DMS53 treated with DMSO at 0.1 percent for 48 hours (cell line): ENCODE measurements at regions not wholly inside any gene's neighbourhood (a gene's known extent, or its start where the extent isn't known, plus 50 kb on each side); places are given as distances from the start of the nearest gene placed in this dataset.

Source experiments
- DNase-seq: peaks from one replicate; lab custom pipeline; 2025; ENCODE audit not compliant: unreplicated experiment; lab: John Stamatoyannopoulos, UW

DNA sequence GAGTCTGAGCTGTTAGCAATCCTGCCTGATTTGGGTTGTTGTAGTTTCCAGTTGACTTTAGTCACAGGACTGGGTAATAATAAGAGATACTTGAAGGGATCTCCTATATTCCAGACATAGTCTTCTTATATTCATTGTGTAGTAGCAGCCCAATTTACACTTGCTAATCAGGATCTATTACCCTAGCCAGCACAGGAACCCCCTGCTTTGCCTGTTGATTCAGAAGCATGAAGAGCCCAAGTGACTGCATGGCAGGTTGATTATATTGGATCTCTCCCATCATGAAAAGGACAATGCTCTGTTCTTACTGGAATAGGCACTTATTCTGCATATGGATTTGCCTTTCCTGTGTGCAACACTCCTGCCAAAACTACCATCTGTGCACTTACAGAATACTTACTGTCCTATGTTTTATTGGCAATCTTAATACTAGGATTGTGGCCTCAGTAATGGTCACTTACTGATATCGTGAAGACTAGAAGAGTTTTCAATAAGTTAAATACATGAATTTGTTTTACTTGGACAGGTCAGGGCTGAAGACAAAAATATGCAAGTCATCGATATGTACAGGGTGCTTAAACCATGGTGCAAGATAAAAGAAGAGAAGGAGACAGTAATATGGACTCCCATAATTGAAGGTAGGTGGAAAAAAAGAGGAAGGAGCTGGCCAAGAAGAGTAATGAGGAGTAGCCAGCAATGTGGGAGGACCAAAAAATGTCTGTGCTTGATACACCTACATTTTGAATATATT is 304.1 kb downstream of the MCTP2 start:
- DNase-seq: no peak

DNA sequence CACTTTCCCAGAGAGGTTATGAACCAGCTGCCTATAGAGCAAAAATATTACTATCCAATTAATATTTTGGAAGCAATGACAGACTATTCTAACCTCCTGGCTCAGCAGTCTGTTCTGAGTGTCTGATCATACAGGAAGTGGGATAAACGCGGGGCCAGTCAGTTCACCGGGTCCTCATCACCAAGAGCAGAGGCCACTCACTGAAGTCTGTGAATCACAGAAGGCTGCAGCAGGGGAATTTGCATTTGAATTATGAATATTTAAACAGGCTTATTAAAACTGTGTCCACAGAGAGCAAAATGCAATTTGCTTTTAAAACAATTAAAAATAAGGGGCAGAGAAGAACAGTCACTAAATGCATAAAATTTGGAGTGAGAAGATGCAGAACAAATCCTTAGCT is 305.2 kb downstream of the MCTP2 start:
- no peak for DNase-seq

DNA sequence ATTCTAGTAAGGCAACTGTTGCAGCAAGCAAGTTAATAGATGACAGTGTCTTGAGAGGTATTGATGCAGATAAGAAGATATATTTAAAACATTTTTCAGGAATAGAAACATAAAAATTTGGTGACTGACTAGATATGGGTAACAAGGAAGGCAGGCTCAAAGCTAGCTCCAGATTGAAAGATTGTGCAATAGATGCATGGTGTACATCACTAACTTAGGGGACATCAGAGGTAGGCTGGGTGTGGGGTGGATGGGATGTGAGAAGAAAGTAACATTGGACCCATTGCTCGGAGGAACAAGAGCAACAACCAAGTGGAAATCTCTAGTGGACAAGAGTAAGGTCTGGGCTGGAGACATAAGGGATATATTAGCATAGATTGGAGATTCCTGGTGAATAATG is 306.9 kb downstream of the MCTP2 start:
- DNase-seq: no peak

DNA sequence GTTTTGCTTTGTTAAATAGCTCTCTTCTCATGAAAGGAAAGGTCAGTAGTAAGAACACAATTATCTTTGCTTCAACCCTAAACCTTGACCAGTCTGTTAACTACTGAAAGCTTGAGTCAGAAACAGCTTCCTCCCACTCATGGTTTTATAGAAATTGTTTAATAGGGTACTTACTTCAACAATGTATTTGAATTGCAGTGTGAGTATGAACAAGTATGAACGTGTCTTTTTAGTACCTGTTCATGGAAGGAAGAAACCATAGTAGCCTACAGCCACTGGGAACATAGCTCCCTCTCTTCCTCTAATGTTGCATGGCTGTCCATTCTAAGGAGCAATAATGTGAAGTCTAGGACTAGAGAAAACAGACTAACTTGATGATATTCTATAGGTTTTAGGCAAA is 311.0 kb downstream of the MCTP2 start:
- DNase-seq: no peak

DNA sequence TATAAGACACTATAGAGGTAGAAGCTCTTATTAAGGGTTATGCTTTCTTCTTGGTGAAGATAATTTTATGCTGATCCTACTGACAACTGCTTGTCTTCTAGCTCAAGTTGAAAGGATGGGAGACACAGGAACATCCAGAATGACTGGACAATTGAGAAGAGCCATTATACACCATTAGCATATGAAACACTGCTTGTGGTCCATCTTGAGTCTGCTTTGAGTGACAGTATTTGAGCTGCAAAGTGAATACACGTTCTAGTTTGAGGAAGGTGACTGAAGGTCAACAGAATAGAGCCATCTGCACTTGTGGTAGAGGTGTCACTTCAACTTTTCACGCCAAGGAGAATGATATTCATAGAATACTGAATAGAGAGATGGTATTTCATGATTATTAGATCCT is 315.4 kb downstream of the MCTP2 start:
- no peak for DNase-seq

DNA sequence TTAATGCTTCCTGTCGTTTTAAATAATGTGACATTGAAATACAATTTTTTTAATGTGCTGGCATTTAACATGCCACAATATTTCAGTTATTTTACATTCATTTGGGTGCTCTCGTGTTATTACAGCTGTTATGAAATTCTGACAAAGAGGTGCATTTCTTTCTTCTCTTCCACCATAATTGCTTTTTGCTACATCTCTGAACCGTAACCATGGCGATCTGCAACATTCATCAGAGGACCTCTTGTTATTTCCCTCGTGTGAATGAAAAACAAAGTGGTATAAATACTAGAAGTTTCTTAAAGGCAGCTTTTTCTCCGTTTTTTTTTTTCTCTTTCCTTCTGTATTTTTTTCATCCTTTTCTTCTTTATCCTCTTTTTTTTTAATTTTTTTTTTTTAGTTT is 316.4 kb downstream of the MCTP2 start:
- no peak for DNase-seq

DNA sequence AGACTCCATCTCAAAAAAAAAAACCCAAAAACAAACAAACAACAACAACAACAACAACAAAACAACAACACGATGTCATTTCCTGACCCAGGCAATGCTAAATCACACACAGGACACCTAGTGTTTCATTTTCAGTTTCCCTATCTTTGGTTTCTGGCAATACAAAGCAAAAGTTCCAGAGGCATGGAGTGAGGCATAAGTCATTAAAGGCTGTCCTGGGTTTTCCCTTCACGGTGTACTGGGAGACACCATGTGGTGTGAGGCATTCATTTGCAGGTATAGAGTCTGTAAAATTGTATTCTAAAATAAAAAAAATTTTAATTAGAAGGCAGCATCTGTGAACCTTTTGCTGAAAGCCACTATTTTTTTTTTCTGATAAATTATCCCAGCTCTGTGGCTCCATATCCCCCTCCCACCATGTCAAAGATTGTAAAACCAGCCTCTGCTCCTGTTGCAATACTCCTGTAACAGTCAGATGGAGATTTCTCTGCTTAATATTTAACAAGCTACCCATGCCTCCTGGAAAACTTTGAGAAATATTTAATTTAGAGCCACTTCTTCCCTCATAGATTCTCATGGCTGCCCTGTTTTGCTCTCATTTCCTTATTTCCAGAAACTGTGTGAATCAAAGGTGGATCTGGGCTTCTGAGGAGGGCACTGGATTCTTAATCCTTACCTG is 324.6 kb downstream of the MCTP2 start:
- DNase-seq: no peak

DNA sequence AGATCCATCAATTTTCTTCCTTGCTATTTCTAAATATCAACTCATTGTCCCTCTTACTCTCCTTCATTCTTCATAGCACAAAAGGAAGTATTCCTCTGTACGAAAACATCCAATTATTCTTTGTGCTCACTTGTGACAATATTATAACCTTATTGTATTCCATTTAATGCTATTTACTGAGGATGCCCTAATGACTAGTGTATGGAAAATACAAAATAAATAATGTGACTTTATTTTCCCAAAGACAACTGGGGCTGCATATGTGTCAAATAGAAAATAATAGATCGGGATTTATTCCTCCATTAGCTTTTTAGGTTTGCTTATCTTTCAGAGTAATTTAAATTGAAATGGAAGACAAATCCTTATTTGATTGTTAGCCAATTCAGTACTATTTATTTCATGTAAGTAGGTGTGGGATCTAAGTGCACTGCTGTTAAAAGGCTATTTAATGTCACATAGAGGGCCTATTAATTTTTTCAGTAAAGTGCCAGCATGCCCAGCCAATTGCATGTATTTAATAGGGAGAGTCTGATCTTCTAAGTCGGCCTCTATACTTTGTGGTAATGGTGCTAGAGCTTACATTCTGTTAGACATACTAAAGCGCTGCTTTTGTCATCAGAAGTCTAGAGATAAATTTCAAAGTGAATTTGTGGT is 329.8 kb downstream of the MCTP2 start:
- no peak for DNase-seq

DNA sequence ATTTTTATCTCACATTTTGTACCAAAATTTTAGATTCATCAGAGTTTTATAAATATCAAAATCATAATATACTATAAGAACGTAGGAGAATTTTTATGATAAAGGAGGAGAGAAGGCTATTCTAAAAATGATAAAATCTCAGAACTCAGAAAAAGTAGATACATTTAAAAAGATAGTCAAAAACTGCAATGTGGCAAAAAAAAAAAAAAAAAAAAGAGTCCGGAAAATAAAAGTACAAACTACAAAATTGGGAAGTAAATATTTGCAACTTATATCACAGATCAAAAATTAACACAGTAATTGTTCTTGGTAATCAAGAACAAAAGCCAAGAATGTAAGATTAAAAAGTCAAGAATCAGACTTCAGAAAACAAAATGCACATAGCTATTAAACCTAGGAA is 332.1 kb downstream of the MCTP2 start:
- DNase-seq: no peak

DNA sequence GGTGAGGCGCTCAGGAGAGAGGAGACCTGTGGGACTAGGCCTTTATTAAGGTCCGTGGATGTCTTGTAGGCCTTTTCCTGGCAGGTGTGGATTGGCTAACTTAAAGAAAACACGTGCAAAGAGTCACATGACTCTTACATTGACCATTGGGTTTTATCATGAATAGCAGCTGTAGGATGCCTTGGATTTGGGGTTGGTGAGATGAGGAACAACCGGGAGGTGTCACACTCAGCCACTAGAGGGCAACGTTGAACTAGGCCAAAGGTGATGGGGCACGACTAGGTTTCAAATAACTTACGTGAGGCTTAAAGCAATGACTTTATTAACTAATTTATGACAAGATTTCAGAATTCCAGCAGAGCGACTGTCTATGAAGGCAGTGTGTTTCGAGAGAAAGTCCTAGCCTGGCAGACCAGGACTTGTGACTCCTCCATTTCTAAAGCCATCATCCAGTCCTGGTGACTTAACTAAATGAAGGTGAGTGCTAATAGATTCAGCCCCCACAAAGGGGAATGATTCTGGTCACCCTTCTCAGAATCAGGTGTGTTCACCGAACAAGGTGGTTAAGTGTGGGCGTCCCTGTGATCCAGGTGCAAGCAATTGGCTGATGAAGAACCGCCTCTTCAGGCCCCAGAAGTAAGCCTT is 345.6 kb downstream of the MCTP2 start:
- DNase-seq: peak; percentile 7

DNA sequence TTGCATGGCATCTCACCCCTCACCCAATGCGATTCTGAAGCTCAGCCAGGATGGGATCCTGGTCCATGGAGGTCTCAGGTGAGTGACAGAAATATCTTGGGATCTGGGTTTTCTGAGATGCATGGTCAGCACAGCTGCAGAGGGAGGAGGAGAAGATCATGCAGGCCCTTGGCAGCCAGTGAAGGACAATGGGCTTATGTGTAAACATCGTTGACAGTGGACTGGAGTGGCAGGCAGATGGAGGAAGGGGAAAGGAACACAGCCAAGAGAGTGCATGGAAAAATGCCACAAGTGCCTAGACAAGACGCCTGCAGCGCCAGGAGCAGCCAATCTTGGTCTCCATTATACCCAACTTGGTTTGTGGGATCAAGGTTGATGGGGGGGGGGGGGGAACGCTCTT is 347.9 kb downstream of the MCTP2 start:
- no peak for DNase-seq

DNA sequence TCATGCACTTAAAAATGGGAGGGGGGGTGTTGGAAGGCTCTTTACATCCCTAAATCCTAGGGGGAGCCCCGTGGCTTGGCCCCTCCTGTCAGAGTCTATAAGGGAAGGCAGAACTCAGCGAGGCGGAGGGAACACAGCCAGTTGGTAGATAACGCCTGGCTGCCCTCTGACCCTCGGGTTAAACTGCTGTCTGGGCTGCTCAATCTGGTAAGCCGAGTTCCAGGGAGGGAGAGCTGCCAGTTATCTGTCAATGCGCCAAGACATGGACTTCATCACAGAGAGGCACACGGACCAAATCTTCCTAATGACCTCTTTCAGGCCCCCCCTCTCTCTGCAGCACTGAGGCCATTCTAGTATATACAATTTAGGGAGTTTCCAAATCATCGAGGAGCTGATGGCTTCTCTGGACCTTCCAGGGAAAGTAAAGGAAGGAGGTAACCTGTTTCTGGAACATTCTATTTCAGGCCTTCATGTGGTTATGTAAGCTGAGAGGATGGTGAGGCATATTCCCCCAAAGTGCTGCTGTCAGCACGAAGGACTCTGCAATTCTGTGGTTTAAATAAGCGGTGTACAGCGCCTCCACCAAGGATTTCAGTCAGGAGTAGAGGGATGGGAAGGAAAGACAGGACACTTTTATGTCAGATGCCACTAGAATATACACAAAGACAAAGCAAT is 349.0 kb downstream of the MCTP2 start:
- no peak for DNase-seq

DNA sequence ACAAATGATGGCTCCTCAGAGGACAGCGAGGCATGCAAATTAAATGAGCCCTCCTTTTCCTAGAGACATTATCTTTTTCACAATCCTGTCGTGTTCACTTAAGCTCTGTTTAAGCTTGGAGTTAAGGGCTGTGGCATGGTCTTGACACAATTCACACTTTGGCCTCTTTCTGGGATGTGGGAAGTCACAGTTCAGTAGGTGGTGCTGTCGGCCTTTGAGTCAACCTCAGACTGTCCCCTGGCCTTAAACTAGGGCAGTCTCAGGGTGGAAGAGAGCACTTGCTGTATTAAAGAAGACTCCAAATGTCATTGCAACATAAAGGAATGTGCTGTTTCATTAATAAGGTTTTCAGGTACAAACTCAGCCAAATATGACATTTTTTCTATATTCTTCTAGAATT is 351.0 kb downstream of the MCTP2 start:
- DNase-seq: no peak

DNA sequence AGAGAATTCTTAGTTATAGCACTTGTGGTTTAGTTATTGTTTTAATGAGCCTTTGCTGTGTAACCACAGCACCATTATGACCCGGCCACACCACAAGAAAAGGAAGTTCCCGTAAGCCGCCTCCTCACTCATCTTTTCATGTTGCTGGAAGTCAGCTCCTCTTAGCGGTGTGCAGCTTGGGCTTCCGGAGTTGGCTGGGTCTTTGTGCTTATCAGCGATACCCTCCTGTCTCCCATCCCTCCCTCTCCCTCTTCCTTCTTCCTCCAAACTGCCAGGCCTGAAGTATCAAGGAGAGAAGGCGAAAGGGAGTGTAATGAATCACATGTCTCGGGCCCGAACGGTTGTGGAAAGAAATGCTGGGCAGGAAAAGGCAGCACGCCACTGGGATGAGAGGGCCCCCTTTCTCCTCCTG is 353.5 kb downstream of the MCTP2 start:
- DNase-seq: no peak

DNA sequence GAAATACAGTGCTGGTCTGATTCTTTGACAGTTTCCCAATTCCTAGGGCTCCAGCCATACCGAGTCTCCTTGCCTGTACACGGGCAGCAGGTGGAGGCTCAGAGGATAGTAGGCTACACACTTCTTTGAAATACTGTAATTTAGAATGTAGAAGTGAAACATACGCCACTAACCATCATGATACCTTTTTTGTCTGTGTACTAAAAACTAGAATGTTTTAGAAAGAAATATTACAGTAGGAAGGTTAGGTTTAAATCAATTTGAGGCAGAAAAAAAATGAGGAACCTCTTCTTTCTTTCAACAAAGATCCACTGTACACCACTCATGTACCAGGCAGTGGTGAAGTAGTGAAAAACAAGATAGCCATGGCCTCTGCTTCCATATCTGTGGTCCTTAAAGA is 354.7 kb downstream of the MCTP2 start:
- no peak for DNase-seq

DNA sequence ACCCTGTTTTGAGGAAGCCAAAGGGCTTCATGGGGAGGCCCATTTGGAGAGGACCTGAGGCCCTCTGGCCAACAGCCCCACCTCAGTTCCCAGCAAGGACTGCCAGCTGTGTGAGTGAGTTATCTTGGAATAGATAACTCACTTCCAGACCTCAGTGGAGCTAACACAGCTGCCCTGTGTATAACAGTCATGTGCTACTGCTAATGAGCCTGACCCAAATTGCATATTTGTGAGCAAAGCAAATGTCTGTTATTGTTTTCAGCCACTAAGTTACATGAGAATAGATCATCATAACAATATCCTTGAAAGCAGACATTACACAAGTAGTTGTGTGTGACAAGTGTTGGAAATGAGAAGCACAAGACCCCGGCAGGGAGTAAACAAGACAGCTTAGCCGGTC is 355.8 kb downstream of the MCTP2 start:
- no peak for DNase-seq

DNA sequence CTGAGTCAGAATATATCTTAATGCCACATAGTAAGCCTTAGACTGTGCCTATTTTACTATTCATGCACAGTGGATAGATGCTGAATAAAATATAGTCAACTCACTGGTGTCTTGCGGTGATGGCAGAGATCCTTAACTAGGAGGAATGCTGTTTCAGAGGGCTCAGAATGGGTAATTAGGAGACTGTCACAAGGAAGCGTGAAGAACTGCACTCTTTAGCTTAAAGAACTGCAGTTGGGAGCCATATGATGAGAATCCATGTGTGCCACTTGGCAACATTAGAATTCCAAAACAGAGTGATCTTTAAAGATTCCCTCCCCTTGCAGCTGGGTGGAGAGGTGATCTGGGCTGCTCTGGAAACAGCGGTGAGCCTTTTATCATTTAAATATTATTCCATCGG is 357.6 kb downstream of the MCTP2 start:
- DNase-seq: no peak

DNA sequence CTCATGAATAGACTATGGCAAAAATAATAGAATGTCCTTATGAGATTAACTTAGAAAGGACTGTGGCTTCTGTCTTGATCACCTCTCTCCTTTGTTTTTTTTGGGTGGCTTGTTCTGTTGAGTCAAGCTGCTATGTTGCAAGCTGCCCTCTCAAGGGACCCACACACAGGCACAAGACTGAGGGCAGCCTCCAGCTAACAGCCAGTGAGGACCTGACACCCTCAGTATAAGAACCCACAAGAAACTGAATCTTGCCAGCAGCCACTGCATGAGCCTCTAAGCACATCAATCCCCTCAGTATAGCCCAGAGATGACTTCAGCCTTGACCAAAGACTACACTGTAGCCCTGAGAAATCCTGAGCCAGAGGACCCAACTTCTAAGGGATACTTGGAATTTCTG is 361.1 kb downstream of the MCTP2 start:
- no peak for DNase-seq

DNA sequence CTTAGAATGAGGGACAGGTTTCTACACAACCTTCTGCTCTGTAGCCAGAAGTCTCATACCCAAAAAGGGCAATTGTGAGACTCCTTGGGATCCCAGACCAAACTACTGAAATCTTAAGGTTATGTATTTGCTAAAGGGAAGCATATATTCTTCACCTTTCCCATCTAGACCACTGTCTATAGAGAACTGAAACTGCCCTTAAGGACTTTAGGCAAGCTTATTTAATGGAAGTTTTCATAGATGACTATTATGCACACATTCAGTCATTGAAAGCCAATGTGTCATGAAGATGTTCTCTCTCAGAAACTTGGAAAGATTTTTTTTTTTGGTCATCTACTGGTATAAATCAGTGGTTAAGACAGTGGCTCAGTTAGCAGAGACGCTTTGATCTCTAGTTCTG is 365.3 kb downstream of the MCTP2 start:
- no peak for DNase-seq

DNA sequence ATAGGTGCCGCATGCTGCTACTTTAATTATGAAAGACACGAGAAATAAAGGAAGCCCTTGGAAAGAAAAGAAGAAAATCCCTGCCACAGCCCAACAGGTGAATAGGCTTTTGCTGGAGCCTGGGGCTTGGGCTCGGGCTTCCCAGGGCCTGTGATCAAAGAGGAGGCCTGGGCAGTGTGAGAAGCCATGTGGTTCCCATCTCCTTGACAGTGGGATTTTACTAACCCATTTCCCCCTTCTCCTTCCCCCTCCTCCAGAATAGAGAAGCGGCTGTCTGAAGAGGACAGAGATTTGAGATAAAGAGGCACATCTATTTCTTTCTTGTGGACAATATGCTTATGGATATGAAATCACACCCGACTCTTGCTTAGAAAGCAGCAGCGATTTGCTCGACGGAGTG is 369.1 kb downstream of the MCTP2 start:
- DNase-seq: no peak

DNA sequence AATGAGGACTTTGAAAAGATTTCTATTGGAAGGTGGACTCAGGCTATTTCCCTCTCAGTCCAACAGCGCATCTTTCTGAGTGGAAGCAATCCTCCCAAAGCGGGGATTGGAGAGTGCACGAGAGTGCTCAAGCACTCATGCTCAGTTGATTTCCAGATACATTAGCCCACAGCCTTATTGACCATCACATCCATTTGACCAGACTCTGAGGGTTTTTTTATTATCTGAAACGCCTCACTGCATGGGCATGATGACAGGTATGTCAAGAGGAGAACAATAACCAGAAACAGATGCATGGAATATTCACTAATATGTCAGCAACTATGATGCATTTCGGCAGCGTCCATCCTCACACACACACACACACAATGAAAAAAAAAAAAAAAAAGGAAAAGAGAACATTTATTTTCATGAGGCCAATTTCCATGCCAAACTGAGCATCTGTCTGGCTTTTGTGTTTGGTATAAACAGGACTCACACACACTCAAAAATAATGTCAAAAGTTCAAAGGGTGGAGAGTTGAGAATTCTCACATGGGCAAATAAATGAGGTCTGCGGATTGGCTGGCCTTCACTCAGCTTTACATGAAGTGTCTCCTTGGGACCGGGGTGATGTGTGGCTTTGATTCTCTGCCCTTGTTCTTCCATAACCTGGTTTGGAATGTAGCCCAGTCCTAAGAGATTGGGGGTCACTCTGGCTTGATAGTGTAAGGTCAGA is 371.6 kb downstream of the MCTP2 start:
- DNase-seq: no peak
